ENCODE measurements at regions not wholly inside any gene's neighbourhood (a gene's known extent, or its start where the extent isn't known, plus 50 kb on each side); places are given as distances from the start of the nearest gene placed in this dataset.
"Not testable (repeated sequence)": the region's sequence is repeated elsewhere in the genome, so short reads cannot be mapped to it uniquely, and the experiment has no call there.

- ATAC-seq (ENCODE audit: insufficient number of reproducible peaks, low FRiP score, low read depth) (no peak), DNase-seq (ENCODE audit: low spot score) (no peak)
- Histone ChIP-seq H3K4me1 (ENCODE audit: control insufficient read depth in 1 of 2, low read depth in 2 of 2) (no peaks in the 10 kb centered on the region), H3K27me3 (replicated peaks; ENCODE audit: insufficient read depth) (no peaks in the 10 kb centered on the region), H3K27ac (no peak overlapping the region), H3K4me3 (no peak overlapping the region), H3K9me3 (no peaks in the 10 kb centered on the region), H3K36me3 (no peaks in the 10 kb centered on the region)
- no peak for TF ChIP-seq CTCF (IDR thresholded peaks at IDR 0.05)
These were observed 1214.9 kb upstream of the IGFBP7 start for GRCh38 chr4:58325070-58325469.

GRCh38 chr4:58313444-58313843 lies 1203.3 kb upstream of the IGFBP7 start:
- ATAC-seq (ENCODE audit: insufficient number of reproducible peaks, low FRiP score, low read depth) (no peak), DNase-seq (ENCODE audit: low spot score) (no peak)
- H3K36me3 ChIP-seq, result no peaks in the 10 kb centered on the region
- H3K9me3 ChIP-seq, result no peaks in the 10 kb centered on the region
- H3K27ac ChIP-seq, result no peak overlapping the region
- H3K4me1 ChIP-seq (ENCODE audit: control insufficient read depth in 1 of 2, low read depth in 2 of 2), result no peaks in the 10 kb centered on the region
- TF ChIP-seq CTCF (IDR thresholded peaks at IDR 0.05), result no peak
- H3K27me3 ChIP-seq (replicated peaks; ENCODE audit: insufficient read depth), result no peaks in the 10 kb centered on the region
- no peak overlapping the region for H3K4me3 ChIP-seq

DNA sequence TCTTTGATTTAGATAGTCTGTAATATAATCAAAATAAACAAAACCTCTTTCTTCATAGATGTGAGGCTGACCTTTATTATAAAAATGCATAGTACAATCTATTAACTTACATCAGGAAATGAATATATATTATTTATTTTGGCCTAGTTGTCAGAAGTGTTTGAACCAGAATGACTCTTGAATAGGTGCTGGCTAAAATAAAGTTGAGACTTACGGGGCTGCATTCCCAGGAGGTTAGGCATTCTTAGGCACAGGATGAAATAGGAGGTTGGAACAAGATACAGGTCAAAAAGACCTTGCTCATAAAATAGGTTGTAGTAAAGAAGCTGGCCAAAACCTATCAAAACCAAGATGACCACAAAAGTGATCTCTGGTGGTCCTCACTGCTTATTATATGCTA lies 1193.3 kb upstream of the IGFBP7 start:
- ATAC-seq (ENCODE audit: insufficient number of reproducible peaks, low FRiP score, low read depth) (no peak), DNase-seq (ENCODE audit: low spot score) (no peak)
- no peaks in the 10 kb centered on the region for H3K9me3 ChIP-seq
- no peak for TF ChIP-seq CTCF (IDR thresholded peaks at IDR 0.05)
- no peaks in the 10 kb centered on the region for H3K27me3 ChIP-seq (replicated peaks; ENCODE audit: insufficient read depth)
- no peaks in the 10 kb centered on the region for H3K36me3 ChIP-seq
- peaks cover 2 to 4% of the 10 kb centered on the region in 2 donors for H3K4me1 ChIP-seq (ENCODE audit: control insufficient read depth in 1 of 2, low read depth in 2 of 2)
- H3K4me3 ChIP-seq, result no peak overlapping the region
- no peak overlapping the region for H3K27ac ChIP-seq

- ATAC-seq (ENCODE audit: insufficient number of reproducible peaks, low FRiP score, low read depth), result peak; percentile 28
These were observed 1191.3 kb upstream of the IGFBP7 start for GRCh38 chr4:58301376-58301999.

GRCh38 chr4:58286335-58286734 lies 1176.2 kb upstream of the IGFBP7 start:
- peaks cover 0 to 6% of the 10 kb centered on the region in 2 donors for H3K4me1 ChIP-seq (ENCODE audit: control insufficient read depth in 1 of 2, low read depth in 2 of 2)
- H3K4me3 ChIP-seq, result no peak overlapping the region
- DNase-seq (ENCODE audit: low spot score) (no peak), ATAC-seq (ENCODE audit: insufficient number of reproducible peaks, low FRiP score, low read depth) (no peak)
- H3K36me3 ChIP-seq, result no peaks in the 10 kb centered on the region
- no peaks in the 10 kb centered on the region for H3K27me3 ChIP-seq (replicated peaks; ENCODE audit: insufficient read depth)
- TF ChIP-seq CTCF (IDR thresholded peaks at IDR 0.05), result no peak
- H3K27ac ChIP-seq, result no peak overlapping the region
- H3K9me3 ChIP-seq, result no peaks in the 10 kb centered on the region

More at GRCh38 chr4:58301376-58301999, 1191.3 kb upstream of the IGFBP7 start:
- Histone ChIP-seq H3K9me3 (no peaks in the 10 kb centered on the region), H3K4me1 (ENCODE audit: control insufficient read depth in 1 of 2, low read depth in 2 of 2) (peaks cover 2 to 4% of the 10 kb centered on the region in 2 donors), H3K36me3 (no peaks in the 10 kb centered on the region), H3K27me3 (replicated peaks; ENCODE audit: insufficient read depth) (no peaks in the 10 kb centered on the region), H3K27ac (no peak overlapping the region), H3K4me3 (no peak overlapping the region)
- no peak for DNase-seq (ENCODE audit: low spot score)
- TF ChIP-seq CTCF (IDR thresholded peaks at IDR 0.05), result no peak

DNA sequence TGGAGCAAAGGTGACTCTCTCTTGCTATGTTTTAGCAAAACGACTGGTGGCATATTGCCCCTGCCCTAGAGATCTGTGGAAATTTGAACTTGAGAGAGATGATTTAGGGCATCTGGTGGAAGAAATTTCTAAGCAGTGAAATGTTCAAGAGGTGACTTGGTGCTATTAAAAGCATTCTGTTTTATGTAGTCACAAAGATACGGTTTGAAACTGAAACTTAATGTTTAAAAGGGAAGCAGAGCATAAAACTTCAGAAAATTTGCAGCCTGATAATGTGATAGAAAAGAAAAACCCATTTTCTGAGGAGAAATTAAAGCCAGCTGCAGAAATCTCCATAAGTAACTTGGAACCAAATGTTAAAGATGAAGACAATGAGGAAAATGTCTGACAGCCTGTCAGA lies 1170.7 kb upstream of the IGFBP7 start:
- not testable (repeated sequence) for H3K36me3 ChIP-seq; H3K4me3 ChIP-seq; DNase-seq (ENCODE audit: low spot score); H3K9me3 ChIP-seq; H3K27me3 ChIP-seq (replicated peaks; ENCODE audit: insufficient read depth); ATAC-seq (ENCODE audit: insufficient number of reproducible peaks, low FRiP score, low read depth); H3K4me1 ChIP-seq (ENCODE audit: control insufficient read depth in 1 of 2, low read depth in 2 of 2); H3K27ac ChIP-seq

All from thoracic aorta (tissue), 2 donors.